ENCODE measurements at regions not wholly inside any gene's neighbourhood (a gene's known extent, or its start where the extent isn't known, plus 50 kb on each side); places are given as distances from the start of the nearest gene placed in this dataset.
"Not testable (repeated sequence)": the region's sequence is repeated elsewhere in the genome, so short reads cannot be mapped to it uniquely, and the experiment has no call there.

GRCh38 chr9:20237686-20238085, 384.6 kb downstream of the MLLT3 start:
- DNase-seq, result no peak

GRCh38 chr9:20236676-20237075, 385.6 kb downstream of the MLLT3 start:
- no peak for DNase-seq

GRCh38 chr9:20235206-20235605, 387.1 kb downstream of the MLLT3 start:
- not testable (repeated sequence) for DNase-seq

GRCh38 chr9:20228096-20228495, 394.2 kb downstream of the MLLT3 start:
- no peak for DNase-seq

- DNase-seq, result peak; percentile 9
Measured at GRCh38 chr9:20227166-20227874, 395.0 kb downstream of the MLLT3 start.

GRCh38 chr9:20226345-20226744, 396.0 kb downstream of the MLLT3 start:
- DNase-seq, result no peak

GRCh38 chr9:20225826-20226225, 396.5 kb downstream of the MLLT3 start:
- peak; percentile 16 for DNase-seq

GRCh38 chr9:20224756-20225155, 397.5 kb downstream of the MLLT3 start:
- no peak for DNase-seq

GRCh38 chr9:20220286-20220685, 402.0 kb downstream of the MLLT3 start:
- no peak for DNase-seq

- no peak for DNase-seq
Measured at GRCh38 chr9:20219437-20219836, 402.9 kb downstream of the MLLT3 start.

GRCh38 chr9:20217596-20217995, 404.7 kb downstream of the MLLT3 start:
- DNase-seq, result no peak

- DNase-seq, result no peak
Measured at GRCh38 chr9:20216438-20216837, 405.9 kb downstream of the MLLT3 start.

- no peak for DNase-seq
Measured at GRCh38 chr9:20215552-20215951, 406.7 kb downstream of the MLLT3 start.

- DNase-seq, result no peak
Measured at GRCh38 chr9:20212806-20213205, 409.5 kb downstream of the MLLT3 start.

GRCh38 chr9:20209391-20210340, 412.6 kb downstream of the MLLT3 start:
- DNase-seq, result no peak

GRCh38 chr9:20208961-20209371, 413.3 kb downstream of the MLLT3 start:
- no peak for DNase-seq

GRCh38 chr9:20208226-20208625, 414.1 kb downstream of the MLLT3 start:
- DNase-seq, result no peak

GRCh38 chr9:20207176-20207575, 415.1 kb downstream of the MLLT3 start:
- DNase-seq, result no peak

GRCh38 chr9:20205821-20206220, 416.5 kb downstream of the MLLT3 start:
- peak; percentile 45 for DNase-seq

- no peak for DNase-seq
Measured at GRCh38 chr9:20200991-20201431, 412.2 kb upstream of the SLC24A2 start.

GRCh38 chr9:20200581-20200980, 411.7 kb upstream of the SLC24A2 start:
- DNase-seq, result no peak

GRCh38 chr9:20199111-20199510, 410.3 kb upstream of the SLC24A2 start:
- DNase-seq, result no peak

GRCh38 chr9:20197976-20198685, 409.3 kb upstream of the SLC24A2 start:
- DNase-seq, result no peak
